HG03342 (cell line): ENCODE measurements at regions not wholly inside any gene's neighbourhood (a gene's known extent, or its start where the extent isn't known, plus 50 kb on each side); places are given as distances from the start of the nearest gene placed in this dataset.
"Not testable (repeated sequence)": the region's sequence is repeated elsewhere in the genome, so short reads cannot be mapped to it uniquely, and the experiment has no call there.

Source experiments
- ATAC-seq: cut with Tn5 transposase; IDR thresholded peaks from one replicate; pipeline ENCODE4 v1.9.1; 2021; ENCODE audit warnings: mild to moderate bottlenecking, moderate library complexity; ENCODE audit not compliant: unreplicated experiment

DNA sequence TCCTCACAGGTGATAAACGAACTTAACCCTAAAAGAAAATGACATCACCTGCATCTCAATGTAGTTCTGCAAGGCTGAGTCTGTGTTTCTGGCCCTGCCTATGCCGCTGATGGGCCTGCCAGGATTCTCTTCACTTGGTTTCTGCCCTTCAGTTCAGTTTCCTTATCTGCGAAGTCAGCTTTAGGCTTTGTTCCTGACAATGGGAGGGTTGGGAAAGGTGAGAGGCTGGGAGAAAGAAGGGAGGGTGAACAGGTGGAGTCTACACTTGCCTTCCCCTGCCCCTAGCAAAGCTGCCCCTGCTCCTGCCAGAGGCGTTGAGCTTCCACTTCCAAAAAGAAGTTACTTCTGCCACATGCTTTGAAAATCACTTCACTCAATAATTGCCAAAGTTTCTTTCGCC lies 124.0 kb upstream of the APCDD1 start:
- no peak for ATAC-seq

DNA sequence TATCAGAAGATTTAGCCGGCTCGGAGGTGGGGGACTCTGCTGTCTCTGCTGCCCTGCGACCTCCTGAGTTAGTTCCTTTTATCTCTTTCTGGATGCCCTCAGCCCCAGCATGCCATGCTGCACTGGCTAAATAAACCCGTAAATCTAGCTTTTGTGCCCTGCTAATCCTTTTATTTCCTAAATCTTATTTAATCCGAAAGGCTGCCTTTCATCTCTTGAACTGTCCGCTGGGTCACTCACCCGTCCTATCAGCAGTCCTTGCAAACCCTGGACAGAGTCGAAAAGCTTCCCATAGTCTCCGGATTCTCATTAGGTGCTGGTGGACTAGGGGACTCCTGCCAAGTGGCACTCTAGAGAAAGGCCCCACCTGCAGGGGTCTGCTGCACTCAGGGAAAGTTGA lies 122.0 kb upstream of the APCDD1 start:
- ATAC-seq, result no peak

DNA sequence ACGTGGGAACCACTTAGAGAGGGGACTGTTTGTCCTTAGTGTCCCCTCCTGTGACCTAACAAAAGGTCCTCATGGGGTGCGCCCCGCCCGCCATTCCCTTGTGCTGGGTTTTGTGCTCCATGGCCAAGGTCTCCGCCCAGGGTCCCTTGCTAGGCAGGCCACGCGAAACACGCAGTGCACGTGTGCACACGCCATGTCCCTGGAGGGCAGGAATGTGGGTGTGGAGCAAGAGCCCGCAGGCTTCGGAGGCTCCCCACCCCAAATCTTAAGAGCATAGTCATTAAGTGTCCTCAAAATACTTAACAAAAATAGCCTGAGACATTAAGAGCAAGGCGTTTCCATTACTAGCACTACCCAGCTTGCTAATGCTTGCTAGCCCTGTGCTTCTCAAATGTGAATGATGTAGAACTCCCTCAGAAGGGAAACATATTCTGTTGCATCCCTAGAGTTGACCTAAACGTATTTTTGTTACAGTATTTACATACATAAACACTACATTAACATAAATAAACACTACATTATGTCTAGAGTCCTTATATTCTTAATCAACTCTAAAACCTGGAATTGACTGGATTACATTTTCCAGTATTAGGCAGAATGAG lies 117.6 kb upstream of the APCDD1 start:
- ATAC-seq, result no peak

DNA sequence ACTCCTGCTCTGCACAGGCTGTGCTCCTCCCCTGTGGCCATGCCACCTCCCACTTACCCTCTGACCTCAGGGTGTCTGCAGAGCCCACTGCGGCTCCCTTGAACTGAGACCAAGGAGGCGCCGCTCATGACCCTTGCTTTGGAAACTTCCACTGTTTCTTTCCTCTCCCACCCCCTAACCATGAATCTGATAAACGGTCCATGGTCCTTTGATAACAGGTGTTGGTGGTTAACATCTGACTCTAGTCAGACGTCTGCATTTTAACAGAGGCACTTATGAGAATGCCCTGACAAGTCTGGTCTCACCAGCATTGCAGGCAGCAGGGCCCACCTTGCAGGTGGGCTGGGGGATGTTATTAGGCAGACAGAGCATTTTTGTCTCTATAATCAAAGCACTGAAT lies 113.6 kb upstream of the APCDD1 start:
- ATAC-seq, result no peak

DNA sequence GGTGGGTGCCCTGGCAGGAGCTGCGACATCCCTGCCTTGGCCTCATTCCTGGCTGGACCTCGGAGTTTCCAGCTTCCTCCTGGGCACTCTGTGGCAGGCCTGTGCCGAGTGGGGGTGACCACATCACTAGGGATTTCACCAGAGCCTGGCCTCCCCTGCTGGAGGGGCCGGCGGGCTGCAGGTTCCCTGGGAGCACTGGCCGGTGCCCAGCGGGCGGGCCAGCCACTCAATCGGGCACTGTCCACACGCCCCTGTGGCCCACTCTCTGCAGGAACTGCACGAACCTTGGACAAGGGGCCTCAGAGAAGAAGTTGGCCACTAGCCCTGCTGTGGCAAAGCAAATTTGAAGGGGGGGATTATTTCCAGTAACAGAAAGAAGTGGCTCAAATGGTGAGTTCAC lies 110.7 kb upstream of the APCDD1 start:
- no peak for ATAC-seq

DNA sequence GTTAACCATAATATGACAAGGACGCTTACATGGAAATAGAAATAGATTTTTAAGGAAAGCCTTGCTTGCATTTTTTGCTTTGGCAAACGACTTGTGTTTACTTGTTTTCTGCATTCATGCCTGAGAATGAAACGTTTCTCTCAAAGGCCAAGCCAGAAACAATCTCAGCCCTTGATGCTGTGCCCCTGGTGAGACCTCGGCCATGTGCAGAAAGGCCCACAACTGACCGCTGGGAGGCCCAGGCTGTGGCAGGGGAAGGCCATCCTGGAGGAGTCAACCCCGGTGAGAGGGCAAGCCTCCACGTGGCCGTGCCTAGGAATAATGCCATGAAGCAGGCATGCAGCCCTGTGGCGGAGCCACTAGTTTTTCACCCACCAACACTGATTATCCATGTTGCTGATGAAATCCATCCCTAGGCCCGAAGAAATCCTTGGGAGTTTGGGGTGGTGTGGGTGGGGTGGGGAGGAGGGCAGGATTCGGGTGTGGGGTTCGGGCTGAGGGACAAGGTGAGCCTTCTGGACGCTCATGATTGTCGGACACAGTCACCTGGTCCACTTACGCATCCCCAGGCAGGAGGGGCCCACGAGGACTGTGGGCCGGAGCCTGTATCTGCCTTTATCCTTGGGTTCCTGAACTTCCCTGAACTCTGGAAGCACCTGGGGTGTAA lies 107.6 kb upstream of the APCDD1 start:
- ATAC-seq, result no peak

DNA sequence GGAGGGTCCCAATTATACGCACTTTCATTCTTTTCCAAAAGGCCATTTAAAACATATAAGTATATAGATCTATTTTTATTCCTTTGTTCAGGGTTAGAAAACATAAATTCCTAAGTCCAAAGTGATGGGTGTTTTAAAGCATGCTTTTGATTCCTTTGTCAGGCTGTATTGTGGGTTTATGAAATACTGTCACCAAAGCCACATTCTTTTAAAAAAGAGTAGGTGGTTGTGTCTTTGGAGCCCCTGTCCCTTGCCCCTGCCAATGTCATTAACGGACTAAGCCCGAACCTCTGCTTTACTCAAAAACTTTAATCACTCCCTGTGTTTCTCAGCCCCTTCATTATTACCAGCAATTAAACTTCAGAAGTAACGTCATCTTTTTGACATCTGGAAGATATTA lies 104.9 kb upstream of the APCDD1 start:
- no peak for ATAC-seq

DNA sequence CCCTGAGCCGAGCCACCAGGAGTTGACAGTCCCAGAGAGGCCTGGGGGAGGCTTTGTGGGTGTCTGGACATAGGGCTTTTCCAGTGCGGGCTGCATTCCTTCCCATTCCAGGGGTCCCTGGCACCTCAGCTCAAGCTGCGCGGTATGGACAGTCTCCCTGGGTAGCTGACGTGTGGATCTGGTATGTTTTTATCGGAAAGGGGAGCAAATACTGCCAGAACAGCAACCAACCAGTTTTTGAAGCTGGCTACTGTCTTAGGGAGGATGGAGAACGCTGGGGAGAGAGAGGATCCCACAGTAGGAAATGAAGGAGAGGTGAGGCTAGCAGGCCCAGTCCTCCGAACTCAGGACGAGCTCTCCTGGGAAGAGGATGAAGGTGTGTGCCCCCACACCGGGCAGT lies 103.8 kb upstream of the APCDD1 start:
- no peak for ATAC-seq

DNA sequence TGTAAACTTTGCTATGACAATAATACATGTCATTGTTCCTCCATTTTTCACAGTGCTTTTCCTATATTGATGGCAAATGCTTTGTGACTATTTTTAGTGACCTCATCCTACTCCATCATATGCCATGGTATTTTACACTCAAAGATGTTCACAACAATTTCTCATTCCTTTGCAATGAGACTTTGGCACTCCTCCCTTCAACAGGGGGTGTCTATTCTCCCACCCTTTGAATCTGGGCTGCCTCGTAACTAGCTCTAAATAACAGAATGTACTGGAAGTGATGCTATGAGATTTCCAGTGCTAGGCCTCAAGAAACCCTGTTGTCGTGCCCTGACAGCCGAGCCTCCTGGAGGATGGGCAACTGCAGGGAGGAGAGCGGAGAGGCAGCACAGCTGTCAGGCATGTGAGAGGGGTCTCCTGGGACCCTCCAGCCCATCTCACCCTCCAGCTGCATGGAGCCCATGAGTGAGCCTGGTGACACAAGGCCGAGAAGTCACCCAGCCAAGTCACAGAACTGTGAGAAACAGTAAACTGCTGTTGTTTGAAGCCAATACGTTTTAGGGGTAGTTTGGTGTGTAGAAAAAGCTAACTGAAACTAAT lies 103.1 kb upstream of the APCDD1 start:
- no peak for ATAC-seq

DNA sequence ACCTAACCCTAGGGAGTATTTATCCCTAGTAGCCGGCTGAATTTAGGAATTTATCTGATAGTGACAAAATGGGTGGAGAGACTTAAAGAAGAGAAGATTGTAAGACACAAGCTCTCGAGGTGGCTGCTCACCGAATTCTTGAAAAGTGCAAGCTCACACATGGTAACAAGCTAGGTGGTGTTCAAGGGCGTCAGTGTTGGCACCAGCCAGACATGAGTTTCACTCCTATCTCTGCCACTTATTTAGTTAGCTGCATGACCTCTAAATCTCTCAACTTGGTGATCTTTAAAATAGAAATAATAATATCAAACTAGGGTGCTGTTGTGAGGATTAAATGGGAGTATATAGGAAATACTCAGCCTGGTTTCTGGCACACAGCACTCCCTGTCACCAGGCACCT lies 102.6 kb upstream of the APCDD1 start:
- ATAC-seq, result no peak

DNA sequence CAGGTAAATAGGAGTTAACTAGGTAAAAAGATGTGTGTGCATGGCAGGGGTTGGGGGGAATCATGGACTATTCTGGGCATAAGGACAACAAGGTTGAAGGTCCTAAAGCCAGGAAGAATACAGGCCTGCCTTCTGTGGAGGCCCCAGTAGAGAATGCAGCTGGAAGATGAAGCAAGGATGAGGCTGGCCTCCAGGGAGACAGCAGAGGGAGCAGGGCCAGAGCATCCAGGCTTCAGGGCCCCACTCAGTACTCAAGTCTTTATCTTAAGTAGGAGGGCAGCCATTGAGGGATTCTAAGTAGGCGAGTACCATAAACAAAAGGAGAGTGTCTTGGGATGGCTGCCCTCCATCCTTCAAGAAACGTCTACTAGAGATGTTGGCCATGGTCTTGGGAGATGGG lies 101.8 kb upstream of the APCDD1 start:
- no peak for ATAC-seq

DNA sequence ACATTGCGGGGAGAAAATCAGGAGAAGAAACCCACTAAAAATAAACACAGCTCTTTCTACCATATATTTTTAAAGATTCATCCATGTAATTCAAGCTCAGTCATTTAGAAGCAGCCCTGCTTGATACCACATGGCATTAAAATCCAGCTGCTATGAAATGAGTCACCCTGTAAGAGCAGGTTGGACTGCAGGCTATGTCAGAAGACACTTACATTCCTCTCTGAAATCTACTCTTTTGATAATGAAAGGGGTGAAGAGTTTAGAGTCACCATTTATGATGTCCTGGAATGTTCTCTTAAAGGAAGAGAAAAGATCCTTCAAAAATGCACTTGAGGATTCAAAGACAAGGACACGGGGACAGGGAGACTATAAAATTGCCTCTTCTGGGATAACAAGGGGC lies 100.6 kb upstream of the APCDD1 start:
- ATAC-seq, result no peak

DNA sequence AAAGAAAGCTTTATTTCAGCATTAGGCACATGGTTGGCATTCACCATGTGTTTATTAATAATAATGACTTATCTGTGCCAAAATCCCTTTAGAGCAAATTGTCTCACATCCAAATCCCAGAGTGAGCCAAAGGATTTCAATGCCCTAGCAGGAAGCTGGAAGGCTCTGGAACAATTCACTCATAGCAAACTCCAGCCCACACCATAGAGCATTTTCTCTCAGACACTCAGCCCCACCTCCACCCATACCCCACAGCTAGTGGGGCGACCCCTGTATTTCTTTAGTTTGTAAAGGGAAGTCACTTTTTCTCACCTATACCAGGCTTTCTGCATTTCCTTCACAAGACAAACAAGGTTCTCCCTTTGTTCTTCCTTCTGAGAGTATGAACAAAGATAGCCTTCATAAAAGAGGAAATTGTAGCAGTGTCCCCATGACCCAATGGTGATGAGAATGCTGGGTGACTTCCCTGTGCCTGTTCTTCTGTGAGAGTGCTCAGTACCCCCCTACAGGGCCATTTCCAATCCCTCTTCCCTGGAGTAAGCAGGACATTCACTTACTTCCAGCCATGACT lies 100.1 kb upstream of the APCDD1 start:
- no peak for ATAC-seq

DNA sequence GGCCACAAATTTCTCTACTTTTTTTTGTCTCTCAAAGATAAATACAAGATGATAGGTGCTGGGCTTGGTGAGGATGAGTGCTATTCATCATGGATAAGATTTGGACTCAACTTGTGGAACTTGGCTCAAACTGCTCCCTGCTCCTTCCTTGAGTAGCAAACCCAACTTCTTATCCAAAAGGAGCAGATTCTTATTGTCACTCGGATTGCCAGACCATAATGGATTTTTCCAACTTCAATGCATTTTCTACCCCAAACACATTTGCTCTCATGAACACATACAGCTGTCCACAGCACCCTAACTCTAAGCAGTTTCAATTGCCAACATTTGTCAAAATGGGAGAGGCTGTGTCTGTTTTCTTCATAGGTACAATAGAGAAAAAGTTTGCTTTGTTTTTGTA lies 99.5 kb upstream of the APCDD1 start:
- ATAC-seq, result no peak

DNA sequence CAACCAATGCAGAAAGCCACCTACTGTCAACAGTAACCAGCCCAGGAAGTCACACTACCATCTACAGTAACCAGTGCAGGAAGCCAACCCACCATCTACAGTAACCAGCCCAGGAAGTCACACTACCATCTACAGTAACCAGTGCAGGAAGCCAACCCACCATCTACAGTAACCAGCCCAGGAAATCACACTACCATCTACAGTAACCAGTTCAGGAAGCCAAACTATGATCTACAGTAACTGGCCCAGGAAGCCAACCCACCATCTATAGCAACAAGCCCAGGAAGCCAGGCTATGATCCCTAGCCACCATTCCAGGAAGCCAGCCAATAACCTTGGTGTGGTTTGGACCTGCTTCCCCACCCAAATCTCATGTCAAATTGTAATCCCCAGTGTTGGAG lies 97.4 kb upstream of the APCDD1 start:
- not testable (repeated sequence) for ATAC-seq

DNA sequence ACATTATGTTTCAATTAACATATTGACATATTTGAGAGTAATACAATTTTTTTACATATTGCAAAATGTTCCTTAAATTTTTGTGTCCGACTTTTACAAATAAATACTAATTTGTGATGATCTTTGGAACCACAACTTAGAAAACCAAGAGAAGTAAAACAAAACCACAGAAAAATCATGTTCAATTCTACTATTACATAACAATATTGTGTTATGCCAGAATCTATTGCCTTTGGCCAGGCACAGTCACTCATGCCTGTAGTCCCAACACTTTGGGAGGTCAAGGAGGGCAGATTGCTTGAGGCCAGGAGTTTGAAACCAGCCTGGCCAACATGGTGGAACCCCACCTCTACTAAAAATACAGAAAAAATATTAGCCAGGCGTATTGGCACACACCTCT lies 92.8 kb upstream of the APCDD1 start:
- ATAC-seq, result no peak

DNA sequence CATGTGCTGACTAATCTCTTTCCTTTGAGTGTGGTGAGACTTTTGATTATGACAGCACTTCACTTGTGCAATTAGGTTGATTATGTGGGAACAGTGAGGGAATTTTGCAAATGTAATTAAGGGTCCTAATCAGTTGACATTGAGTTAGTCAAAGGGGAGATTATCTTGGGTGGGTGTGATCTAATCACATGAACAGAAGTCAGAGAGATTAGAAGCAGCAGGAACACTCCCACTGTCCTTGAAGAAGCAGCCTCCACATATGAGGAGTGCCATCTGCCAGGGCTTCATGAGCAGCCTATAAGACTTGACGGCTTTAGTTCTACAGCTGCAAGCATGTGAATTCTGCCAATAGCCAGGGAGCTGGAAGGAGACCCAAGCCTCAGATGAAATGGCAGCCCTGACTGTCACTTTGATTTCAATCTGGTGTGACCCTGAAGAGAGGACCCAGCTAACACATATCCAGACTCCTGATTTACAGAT lies 89.4 kb upstream of the APCDD1 start:
- ATAC-seq, result no peak

DNA sequence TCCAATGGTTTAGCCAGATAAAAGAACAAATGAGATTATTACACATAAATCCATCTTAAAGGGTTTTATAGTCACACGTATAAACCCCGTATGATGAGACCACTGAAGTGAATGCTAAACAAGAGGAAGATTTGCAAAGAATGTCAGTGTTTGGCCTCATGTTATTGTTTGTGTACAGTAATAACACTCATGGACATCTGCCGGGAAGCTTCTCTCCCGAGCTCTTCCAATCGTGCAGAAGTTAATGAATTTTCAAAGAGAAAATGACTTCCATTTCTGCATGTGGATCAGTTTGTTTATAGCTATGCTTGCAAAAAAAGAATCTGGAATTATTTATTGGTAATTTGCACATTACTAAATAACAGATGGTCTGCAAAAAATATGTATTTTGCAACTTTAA lies 88.5 kb upstream of the APCDD1 start:
- ATAC-seq, result no peak

DNA sequence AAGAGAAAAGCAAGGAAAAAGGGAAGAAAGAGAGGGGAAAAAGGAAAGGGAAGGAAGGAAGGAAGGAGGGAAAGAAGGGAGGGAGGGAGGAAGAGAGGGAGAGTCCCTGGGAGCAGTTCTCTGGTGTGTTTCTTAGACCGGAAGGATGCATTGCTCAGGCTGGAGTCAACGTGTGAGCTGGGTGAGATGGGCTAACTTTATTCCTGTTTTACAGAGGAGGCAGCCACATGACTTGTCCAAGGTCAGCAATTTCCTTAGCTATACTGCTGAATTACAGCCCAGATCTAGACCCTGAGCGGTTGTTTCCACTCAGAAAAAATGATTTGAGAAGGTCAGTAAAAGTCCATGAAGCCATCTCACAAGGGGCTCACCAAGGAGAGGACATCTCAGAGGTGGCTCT lies 86.6 kb upstream of the APCDD1 start:
- ATAC-seq, result no peak

DNA sequence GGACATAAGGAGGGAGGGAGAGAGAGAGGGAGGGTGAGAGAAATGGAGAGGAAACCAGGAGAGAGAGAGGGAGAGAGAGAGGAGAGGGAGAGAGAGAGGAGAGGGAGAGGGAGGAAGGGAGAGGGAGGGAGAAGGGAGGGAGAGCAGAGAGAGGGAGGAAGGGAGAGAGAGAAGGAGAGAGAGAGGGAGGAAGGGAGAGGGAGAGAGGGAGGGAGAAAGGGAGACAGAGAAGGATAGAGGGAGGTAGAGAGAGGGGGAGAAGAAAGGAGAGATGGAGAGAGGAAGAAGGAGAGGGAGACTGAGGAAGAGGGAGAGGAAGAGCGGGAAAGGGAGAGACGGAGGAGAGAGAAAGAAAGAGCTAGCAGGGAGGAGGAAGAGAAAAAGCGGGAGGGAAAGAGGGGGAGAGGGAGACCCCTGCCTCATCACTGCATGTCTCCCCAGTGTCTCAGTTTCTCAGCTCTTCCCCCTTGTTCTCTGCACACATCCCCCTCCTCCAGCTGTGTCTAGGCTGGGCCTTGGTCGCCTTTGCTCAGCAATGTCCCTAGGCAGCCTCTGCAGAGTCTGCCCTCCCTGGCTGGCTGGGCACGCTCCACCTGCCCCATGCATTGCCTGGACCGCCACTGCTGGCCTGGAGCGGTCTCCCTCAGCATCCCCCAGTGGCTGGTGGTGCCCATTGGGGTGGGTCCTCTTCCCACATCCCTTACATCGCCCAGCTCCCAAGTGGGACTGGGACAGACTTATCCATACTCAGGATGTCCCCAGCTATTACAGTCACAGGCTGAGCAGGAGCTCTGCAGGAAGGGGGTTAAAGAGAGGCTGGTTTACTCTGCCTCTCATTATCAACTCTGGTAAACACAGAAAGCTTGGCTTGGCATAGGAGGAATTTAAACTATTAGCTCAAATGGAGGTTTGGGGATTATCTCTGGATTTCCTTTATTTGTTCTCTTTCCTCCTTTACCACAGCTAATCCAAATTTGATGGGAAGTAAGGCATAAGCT lies 85.7 kb upstream of the APCDD1 start:
- no peak for ATAC-seq

DNA sequence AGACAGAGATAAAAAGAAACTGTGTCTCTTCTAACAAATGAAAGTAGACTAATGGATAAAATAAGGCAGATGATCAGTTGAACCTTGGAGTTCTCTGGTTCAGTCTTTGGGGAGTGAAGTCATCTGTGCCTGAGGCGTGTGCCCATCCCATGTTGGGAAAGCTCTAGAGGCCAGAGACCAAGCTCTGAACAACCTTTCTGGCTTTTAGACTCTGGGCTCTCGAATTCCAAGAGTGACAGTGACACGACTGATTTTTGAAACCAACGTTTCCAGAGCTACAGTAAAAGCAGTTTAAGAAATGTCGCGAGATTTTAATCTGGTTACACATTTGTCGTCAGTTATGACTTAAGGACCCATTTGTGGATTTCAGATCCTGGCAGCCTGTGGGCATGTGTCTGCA lies 83.7 kb upstream of the APCDD1 start:
- no peak for ATAC-seq
